ENCODE measurements at regions not wholly inside any gene's neighbourhood (a gene's known extent, or its start where the extent isn't known, plus 50 kb on each side); places are given as distances from the start of the nearest gene placed in this dataset.

DNA sequence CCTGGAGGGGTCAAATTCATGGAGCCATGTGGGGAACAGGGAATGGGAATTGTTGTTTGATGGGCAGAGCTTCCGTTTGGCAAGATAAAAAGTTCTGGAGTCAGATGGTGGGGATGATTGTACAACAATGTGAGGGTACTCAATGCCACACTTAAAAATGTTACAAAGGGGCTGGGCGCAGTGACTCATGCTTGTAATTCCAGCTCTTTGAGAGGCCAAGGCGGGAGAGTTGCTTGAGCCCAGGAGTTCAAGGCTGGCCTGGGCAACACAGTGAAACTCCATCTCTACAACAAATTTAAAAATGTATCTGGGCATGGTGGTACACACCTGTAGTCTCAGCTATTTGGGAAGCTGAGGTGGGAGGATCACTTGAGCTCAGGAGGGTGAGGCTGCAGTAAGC lies 66.0 kb upstream of the DIO3 start:
- TF ChIP-seq, protein P1, sequence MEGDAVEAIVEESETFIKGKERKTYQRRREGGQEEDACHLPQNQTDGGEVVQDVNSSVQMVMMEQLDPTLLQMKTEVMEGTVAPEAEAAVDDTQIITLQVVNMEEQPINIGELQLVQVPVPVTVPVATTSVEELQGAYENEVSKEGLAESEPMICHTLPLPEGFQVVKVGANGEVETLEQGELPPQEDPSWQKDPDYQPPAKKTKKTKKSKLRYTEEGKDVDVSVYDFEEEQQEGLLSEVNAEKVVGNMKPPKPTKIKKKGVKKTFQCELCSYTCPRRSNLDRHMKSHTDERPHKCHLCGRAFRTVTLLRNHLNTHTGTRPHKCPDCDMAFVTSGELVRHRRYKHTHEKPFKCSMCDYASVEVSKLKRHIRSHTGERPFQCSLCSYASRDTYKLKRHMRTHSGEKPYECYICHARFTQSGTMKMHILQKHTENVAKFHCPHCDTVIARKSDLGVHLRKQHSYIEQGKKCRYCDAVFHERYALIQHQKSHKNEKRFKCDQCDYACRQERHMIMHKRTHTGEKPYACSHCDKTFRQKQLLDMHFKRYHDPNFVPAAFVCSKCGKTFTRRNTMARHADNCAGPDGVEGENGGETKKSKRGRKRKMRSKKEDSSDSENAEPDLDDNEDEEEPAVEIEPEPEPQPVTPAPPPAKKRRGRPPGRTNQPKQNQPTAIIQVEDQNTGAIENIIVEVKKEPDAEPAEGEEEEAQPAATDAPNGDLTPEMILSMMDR (IDR thresholded peaks at IDR 0.05; ENCODE audit: extremely low read depth in 1 of 2, insufficient read depth in 1 of 2, low read depth in 1 of 2, low read length in 2 of 2): no peak
- no peak for TF ChIP-seq JUN (IDR thresholded peaks at IDR 0.05; ENCODE audit: borderline replicate concordance, insufficient read depth, insufficient read length, low read depth)
- TF ChIP-seq EZH2 (IDR thresholded peaks at IDR 0.05; ENCODE audit: borderline replicate concordance, low read depth, low read length, severe bottlenecking): no peak
- no peak for TF ChIP-seq POLR2A (IDR thresholded peaks at IDR 0.05; ENCODE audit: low read depth, low read length)
- no peak for TF ChIP-seq GATA2 (IDR thresholded peaks at IDR 0.05; ENCODE audit: insufficient read depth, insufficient read length, low read depth, low read length)
- TF ChIP-seq, protein P2, sequence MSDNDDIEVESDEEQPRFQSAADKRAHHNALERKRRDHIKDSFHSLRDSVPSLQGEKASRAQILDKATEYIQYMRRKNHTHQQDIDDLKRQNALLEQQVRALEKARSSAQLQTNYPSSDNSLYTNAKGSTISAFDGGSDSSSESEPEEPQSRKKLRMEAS (IDR thresholded peaks at IDR 0.05; ENCODE audit: insufficient read depth, insufficient read length): no peak

All from endothelial cell of umbilical vein (primary cell).